DMS114 treated with DMSO at 0.1 percent for 48 hours (cell line): ENCODE measurements at regions not wholly inside any gene's neighbourhood (a gene's known extent, or its start where the extent isn't known, plus 50 kb on each side); places are given as distances from the start of the nearest gene placed in this dataset.

Experiments used
- DNase-seq: peaks from one replicate; lab custom pipeline; 2025; ENCODE audit not compliant: unreplicated experiment; lab: John Stamatoyannopoulos, UW

GRCh38 chr12:115010324-115010995 is 326.5 kb upstream of the TBX3 start:
- DNase-seq = no peak

DNA sequence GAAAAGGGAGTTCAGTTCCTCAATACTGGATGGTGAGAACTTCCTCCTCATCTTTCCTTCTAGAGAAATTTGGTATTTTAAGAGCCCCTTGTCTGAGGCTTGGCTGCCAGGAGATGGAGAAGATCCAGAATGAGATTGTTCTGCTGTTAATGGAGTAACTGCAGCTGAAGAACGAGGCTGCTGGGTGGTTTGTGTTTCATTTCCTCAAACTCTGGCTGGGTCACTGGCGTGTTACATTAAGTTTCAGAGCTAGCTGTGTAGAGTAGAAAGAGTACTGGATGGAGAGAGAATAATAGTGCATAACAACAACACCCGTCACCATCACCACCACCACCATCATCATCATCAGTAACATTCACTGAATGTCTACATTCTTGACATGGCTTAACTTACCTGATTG is 325.0 kb upstream of the TBX3 start:
- no peak for DNase-seq

DNA sequence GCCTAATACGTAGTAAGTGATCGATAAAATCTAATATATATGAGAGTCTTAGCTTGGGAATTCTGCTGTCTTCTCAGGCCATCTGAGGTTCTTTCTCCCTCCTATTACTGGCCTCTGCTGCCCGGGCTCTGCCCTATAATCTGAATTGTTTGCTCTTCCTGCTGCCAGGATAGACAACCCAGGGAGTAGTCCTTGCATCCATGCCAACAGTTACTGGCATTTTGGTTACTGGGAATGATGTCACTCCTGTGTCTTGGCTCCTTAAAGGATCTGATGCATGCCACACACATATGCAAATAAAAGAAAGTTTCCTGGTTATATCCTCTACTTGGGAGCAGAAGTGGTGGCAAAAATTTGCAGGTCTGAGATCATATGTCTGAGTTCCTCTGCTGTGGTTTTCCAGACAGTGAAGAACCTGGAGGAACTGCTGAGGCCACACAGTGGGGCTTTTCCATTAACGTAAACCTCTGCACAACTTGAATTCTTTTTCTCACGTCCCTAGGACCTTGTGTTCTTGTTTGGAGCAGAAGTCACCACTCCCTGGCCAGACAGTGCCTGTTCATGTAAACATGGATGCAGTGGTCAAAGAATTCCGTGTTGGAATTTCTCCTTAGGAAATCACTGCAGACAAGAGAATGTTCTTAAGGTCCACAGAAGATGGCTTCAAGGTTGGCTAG is 320.6 kb upstream of the TBX3 start:
- DNase-seq = no peak

DNA sequence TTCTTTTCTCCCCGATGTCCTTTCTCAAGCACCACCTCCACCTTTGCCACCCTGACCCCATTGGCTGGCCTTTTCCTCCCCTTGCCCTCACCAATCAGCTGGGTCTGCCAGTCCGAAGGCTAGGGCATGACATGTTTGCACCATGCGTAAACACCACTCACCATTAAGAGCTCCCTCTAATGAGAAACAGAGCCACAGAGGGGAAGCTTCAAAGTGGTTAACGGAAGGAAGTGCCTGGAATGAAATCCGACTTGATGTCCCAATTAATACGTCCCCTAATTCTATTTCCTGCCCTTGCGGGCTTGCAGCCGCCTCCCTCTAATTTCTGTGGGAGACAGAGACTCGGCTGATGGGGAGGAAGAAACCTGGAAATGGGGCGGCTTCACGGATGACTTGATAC is 318.5 kb upstream of the TBX3 start:
- DNase-seq = no peak

DNA sequence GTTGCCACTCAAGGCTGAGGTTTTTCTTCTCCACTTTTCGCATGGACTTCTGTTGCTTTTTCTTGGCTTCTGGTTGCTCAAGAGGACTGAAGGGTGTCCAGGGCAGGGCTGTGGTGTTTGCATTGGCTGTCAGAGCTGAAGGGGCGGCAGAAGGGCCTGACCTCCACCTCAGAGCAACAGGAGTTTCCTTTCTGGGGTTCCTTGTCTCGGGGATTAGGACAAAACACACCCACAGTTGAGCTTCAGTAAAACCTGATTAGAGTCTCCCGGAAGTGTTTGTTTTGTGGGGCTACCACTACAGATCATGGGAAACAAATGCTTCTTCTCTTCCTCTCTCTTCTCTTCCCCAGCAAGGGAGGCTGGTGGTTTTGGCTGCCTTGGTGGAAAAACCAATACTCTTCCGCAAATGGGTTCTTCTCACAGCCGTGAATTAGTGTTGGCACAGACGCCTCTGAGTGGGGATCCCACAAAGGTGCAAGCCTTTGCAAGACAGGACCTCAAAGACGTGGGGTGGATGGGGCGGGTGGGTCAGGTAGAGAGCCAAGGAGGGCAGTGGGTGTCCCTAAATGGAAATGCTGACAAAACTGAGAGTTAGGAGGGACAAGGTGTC is 317.7 kb upstream of the TBX3 start:
- no peak for DNase-seq

DNA sequence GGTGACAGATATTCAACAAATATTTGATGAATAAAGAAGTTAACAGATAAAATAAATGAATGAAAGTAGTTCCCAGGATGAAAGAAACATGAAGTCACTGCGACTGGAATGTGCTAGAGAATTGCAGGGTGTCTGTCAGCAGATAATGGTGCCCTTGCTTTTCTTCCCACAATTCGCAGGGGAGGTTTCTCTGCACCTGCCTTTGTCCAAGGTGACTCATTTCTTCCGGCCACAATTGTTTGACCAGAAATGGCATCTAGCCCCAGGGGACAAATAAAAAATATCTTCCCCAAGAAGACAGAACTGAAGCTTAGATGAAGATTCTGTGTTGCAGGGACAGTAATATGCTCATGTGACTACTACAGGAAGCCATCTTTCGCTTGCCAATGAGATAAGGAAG is 316.1 kb upstream of the TBX3 start:
- no peak for DNase-seq

- no peak for DNase-seq
Measured at GRCh38 chr12:114998750-114999128, 314.8 kb upstream of the TBX3 start.

GRCh38 chr12:114998118-114998749 is 314.3 kb upstream of the TBX3 start:
- DNase-seq = no peak

DNA sequence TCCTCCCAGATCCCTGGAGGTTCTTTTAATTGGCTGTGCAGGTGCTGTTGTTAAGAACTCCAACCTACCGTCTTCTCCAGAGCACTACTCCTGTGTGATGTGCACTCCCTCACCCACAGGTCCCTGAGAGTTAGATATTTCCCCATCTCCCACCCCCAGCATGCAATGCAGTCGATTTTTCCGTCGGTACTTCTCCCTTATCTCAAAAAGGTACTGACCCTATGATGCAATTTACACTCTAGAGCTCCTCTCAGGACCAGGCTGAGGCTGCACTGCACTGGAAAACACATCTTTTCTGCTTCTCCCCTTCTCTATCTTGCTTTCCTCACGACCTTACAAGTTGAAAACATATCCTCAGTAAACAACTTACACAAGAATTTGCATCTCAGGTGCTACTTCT is 312.4 kb upstream of the TBX3 start:
- DNase-seq = no peak

- no peak for DNase-seq
Measured at GRCh38 chr12:114995891-114996290, 311.9 kb upstream of the TBX3 start.

- DNase-seq = no peak
Measured at GRCh38 chr12:114993165-114993564, 309.2 kb upstream of the TBX3 start.

GRCh38 chr12:114992443-114992842 is 308.5 kb upstream of the TBX3 start:
- no peak for DNase-seq

DNA sequence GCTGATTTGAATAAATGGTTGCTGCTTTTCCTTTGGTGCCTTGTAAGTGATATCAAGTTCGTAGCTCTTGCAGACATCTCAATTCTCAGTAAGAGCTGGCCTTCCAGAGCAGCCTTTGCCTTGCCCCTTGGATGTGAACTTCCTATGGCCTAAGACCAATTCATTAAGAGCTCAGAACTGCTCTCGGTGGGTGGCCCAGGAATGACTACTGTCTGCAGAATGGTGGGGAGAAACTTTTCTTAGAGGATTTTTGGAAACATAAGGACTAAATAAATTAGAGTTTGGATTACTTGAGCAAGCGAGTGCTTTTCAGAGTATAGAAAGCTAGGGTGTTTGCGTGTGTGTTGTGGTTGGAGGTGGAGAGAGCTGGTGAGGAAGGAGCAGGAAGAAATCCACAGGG is 306.4 kb upstream of the TBX3 start:
- no peak for DNase-seq

DNA sequence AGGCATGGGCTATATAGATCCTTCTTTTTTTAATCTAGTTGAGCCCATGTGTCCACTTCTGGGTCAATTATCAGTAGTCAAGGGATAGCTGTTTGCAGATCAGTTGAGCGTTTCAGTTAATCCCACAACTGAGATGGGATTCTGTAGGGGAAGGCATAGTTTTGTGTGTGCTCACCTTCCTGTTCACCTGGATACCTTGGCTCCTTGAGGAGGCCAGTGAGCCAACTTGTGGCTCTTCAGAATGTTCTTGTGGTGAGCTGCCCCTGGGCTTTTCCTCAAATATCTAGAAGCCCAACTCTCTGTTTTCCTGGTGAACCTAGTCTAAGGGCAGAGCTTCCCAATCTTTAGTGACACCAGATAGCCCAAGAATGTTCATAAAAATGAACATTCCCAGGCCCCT is 302.9 kb upstream of the TBX3 start:
- DNase-seq = no peak

DNA sequence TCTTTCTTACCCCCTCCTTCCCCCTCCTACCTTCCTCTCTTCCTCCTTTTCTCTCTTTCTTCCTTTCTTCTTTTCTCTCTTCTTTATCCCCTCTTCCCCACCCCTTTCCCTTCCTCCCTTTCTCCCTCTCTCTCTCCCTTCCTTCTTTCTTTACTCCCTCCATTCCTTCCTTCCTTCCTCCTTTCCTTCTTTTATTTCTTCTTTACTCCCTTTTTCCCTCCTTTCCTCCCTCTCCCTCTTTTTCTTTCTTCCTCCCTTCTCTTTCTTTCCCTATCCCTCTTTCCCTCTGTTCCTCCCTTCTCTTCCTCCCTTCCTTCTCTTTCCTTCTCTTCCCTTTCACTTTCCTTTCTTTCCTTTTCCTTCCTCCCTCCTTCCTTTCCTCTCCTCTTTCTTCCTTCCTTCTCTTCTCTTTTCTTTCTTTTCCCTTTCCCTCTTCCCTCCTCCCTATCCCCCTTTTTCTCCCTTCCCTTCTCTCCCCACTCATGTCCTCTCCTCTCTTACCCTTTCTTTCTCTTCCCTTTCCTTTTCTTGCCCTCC is 302.3 kb upstream of the TBX3 start:
- no peak for DNase-seq

DNA sequence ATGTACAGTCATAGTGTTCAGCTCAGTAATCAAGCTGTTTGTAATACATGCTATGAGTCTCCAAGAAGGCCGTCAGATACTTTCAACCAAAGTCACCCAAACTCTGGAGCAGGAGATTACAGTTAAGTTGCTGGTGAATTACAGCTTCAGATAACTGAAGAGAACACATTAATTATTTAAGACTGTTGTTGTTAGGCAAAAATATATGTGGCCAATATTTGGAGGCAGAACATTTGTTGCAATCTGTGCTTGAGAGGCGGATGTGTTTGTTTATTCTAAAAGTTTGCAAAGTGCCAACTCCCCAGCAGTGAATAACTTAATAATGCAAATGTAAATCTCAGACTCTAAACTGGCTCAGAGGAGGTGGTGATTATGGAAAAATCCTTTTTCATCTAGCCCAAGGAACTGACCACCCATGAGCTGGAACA is 300.7 kb upstream of the TBX3 start:
- DNase-seq = no peak

- no peak for DNase-seq
Measured at GRCh38 chr12:114982760-114983159, 298.8 kb upstream of the TBX3 start.

GRCh38 chr12:114981036-114981435 is 297.1 kb upstream of the TBX3 start:
- DNase-seq = no peak

GRCh38 chr12:114976959-114977358 is 293.0 kb upstream of the TBX3 start:
- DNase-seq = no peak

GRCh38 chr12:114976372-114976771 is 292.4 kb upstream of the TBX3 start:
- no peak for DNase-seq

DNA sequence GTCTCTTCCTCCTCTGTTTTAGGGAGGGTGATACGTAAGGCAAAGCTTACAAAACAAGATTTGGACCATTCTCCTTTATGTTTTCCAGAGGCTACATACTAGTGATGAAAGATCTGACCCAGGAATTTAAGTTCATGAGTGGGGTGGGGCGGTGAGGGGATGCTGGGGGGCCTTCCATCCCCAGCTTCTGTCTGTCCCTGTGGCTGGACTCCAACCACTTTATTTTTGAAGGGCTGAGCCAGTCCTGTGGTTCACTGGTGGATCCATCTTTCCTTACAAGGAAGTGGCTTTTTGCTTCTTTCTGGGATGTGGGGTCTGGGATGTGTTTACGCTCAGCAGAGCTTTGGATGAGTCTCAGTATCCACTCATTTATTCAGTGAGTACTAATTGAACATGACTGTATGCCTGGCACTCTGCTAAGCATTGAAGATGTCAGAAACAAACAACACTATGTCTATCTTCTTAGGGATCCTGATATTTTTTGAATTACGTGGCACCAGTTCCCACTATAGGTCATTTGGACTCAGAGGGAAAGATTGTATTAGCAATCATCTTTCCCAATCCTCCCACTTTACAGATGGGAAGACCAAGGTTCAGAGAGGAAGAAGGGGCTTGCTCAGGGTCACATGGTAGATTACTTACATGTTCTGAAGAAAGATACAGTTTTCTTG is 291.8 kb upstream of the TBX3 start:
- DNase-seq = no peak
